ENCODE measurements at regions not wholly inside any gene's neighbourhood (a gene's known extent, or its start where the extent isn't known, plus 50 kb on each side); places are given as distances from the start of the nearest gene placed in this dataset.
"Not testable (repeated sequence)": the region's sequence is repeated elsewhere in the genome, so short reads cannot be mapped to it uniquely, and the experiment has no call there.

- TF ChIP-seq CTCF, POLR2A (IDR thresholded peaks at IDR 0.05): not testable (repeated sequence)
These were observed 217.5 kb upstream of the ASCC3 start for GRCh38 chr6:101098605-101099004.
